ENCODE measurements at regions not wholly inside any gene's neighbourhood (a gene's known extent, or its start where the extent isn't known, plus 50 kb on each side); places are given as distances from the start of the nearest gene placed in this dataset.

DNA sequence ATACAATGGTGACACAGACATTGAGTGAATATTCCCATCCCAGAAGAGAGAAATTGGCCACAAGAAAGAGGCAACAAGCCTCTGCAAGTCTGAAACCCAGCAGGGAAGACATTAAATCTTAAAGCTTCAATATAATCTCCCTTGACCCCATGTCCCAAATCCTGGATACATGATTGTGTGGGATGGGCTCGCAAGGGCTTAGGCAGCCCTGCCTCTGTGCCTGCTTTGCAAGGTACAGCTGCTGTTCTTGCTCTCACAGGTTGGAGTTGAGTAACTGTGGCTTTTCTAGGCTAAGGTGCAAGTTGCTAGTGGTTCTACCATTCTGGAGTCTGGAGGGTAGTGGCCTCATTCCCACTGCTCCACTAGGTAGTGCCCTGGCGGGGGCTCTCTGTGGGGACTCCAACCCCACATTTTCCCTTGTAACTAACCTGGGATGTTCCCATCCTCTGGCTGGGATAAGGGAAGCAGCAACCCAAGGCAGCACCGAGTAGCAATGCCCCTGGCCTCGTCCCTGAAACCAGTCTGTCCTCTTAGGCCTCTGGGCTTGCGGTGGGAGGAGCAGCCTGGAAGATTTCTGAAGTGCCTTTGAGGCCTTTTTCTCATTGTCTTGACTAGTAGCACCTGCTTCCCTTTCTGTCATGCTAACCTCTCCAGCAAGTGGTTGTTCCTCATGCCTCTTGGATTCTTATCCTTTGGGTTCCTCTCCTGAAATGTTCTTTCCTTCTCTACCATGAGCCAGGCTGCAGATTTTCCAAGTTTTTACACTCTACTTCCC lies 90.0 kb downstream of the FAM174B start:
- DNase-seq (ENCODE audit: low read depth in 3 of 3, low spot score in 2 of 3): no peak

- DNase-seq (ENCODE audit: low read depth in 3 of 3, low spot score in 2 of 3): no peak
These were observed 93.8 kb downstream of the FAM174B start for GRCh38 chr15:92561754-92562153.

- DNase-seq (ENCODE audit: low read depth in 3 of 3, low spot score in 2 of 3): no peak
These were observed 102.3 kb downstream of the FAM174B start for GRCh38 chr15:92553317-92553716.

- DNase-seq (ENCODE audit: low read depth in 3 of 3, low spot score in 2 of 3): no peak
These were observed 109.6 kb downstream of the FAM174B start for GRCh38 chr15:92545996-92546395.

DNA sequence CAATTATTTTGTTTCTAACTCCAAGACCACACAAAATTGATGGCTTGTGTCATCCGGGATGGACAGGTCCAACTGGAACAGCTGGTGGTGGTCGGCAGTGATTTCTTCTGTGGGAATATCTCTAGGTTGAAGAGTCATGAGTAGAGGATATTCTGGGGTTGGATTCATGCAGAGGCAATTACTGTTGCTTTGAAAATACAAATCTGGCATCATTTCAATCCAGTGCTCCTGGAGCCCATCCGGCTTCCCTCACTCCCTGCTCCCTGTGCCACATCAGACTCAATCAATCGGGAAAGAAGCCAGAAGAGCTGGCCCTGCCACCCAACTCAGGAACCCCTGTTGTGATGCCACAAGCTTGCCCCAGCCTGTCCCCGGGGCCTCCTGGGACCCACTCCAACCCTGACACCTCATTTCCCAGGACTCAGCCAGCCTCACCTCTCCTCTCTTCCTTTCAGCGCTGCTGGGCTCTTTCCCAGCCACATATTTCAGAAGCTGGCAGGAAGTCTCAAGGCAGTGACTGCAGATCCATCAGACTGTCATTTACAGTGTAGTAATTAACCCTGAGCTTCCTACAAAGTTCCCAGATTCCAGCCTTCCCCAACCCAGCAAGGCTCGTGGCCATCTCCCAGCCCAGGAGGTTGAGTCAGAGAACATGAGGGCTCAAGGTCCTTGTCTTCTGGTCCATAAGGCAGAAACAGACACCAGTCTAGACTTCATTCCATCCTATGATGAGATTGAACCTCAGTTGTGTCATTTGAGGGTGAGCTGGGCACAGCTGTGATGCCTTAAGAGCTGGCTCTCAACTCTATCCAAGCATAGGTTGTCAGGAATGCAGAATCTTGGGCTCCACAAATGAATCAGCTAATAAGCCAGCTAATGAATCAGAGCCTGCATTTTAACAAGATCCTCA lies 114.0 kb downstream of the FAM174B start:
- no peak for DNase-seq (ENCODE audit: low read depth in 3 of 3, low spot score in 2 of 3)

DNA sequence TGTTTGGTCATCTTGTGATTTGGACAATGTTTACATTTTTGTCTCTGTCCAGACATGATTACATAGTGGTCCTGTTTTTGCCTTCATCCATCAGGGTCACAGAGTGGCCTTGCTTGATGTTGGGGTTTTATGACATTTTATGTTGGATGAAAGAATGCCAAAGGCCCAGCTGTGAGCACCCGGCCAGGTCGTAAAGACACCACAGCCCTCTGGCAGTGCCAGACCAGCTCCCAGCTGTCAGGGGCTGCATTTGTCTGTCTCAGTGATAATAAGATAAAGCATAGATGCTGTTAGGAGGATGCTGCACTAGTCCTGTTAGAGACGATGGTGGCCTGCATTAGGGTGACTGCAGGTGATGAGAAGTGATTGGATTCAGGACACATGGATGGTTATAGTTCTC lies 117.5 kb downstream of the FAM174B start:
- no peak for DNase-seq (ENCODE audit: low read depth in 3 of 3, low spot score in 2 of 3)

GRCh38 chr15:92533298-92533697 lies 122.3 kb downstream of the FAM174B start:
- no peak for DNase-seq (ENCODE audit: low read depth in 3 of 3, low spot score in 2 of 3)

- no peak for DNase-seq (ENCODE audit: low read depth in 3 of 3, low spot score in 2 of 3)
These were observed 124.2 kb downstream of the FAM174B start for GRCh38 chr15:92531406-92531805.

DNA sequence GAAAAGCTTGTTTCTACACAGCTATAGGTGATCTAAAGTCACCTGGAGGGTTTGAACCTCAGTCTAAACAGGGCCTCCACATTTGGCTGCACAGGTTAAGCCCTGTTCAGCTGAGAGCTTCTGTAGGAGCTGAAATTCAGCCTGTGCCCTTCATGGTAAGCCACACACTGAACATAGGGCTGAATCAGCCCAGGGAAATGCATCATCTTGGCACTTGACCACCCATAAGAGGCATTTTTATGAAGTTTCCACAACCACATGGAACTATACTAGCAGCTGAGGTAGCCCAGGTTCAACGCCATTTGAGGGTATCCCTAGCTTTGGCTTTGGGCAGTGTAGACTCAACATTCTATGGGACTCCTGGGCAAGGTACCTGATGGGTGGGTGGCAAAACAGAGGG lies 126.8 kb downstream of the FAM174B start:
- DNase-seq (ENCODE audit: low read depth in 3 of 3, low spot score in 2 of 3): no peak

GRCh38 chr15:92527197-92527596 lies 128.4 kb downstream of the FAM174B start:
- no peak for DNase-seq (ENCODE audit: low read depth in 3 of 3, low spot score in 2 of 3)

DNA sequence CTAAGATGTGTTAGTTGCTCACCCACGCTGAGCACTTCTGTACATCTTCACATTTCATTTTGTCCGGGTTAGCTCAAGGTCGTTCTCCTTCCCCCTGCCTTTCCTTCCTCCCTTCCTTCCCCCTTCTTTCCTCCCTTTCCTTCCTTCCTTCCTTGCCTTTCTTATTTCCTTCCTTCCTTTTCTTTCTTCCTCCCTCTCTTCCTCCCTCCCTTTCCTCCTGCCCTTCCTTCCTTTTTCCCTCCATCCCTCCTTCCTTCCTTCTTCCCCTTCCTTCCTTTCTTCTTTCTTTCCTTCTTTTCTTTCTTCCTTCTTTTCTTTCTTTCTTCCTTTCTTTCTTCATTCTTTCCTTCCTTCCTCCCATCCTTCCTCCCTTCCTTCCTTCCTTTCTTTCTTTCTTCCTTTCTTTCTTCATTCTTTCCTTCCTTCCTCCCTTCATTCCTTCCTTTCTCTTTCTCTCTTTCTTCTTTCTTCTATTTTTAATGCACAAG lies 129.8 kb downstream of the FAM174B start:
- no peak for DNase-seq (ENCODE audit: low read depth in 3 of 3, low spot score in 2 of 3)

- DNase-seq (ENCODE audit: low read depth in 3 of 3, low spot score in 2 of 3): no peak
These were observed 130.6 kb downstream of the FAM174B start for GRCh38 chr15:92524874-92525565.

DNA sequence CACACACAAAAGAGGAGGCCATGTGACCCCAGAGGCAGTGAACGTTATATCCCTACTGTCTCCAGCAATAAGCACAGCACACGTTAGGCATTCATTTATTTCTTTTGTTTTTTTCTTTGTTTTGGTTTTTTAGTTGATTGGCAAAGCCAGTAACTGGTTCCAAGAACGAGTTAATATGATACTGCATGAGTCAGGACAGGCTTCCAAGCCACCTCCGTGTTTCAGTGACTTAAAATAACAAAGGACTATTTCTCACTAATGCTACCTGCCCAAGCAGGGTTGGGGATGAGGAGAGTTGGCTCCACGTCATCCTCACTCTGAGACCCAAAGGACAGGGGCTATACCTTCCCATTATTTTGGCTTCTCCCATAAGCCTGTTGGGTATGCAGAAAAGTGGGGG lies 130.5 kb downstream of the ST8SIA2 start:
- no peak for DNase-seq (ENCODE audit: low read depth in 3 of 3, low spot score in 2 of 3)

DNA sequence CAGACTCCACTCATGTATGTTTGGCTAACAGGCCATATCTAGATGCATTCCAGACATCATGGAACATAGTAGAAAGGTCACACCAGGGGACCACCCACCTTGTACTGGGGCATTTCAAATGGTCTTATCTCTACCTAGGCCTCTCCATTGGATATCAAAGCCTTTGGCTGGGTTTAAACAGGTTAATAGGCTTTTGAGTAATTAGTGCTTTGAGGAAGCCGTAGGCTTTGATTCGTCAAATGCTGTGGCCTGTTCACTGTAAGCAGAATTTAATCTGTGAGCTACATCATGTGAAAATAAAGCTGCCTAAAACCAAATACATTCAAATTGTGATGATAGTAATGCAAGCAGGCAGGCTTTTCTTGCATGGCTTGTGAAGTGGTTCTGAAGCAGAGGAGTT lies 129.5 kb downstream of the ST8SIA2 start:
- DNase-seq (ENCODE audit: low read depth in 3 of 3, low spot score in 2 of 3): no peak

DNA sequence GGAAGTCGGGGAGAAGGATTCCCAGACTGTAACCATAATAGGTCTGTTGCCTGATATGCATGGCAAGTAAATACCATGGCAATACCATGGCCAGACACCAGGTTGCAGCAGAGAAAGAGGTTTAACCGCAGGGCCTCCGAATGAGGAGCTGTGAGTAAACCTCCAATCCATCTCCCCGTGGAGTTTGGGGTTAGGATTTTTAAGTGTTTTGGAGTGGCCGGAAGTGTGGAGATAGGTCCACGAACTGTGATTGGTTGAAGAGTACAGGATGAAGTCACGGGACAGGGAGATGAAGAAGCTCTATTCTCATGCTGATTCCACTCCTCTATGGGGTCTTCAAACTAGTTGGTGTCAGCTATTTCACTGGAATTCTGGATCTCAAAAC lies 127.9 kb downstream of the ST8SIA2 start:
- peak; percentile 65 to 74 (median 72) for DNase-seq (ENCODE audit: low read depth in 3 of 3, low spot score in 2 of 3)

- DNase-seq (ENCODE audit: low read depth in 3 of 3, low spot score in 2 of 3): no peak
These were observed 127.4 kb downstream of the ST8SIA2 start for GRCh38 chr15:92520914-92521623.

DNA sequence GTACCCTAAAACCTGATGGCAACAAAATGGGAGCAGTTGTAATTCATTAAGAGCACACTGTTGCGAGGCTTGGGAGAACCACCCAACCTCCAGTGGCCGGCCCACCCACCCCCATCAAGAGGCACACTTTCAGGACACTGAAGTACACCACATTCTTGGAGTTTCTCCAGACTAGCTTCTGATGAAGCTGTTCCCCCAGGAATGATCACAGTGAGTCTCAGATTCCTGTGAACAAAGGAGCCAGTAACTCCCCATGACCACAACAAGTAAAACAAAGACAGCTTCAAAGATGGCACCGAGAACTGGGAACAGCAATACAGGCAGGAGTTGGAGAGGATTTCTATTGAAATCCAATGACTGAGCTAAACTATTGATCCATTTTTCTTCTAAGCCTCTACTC lies 126.0 kb downstream of the ST8SIA2 start:
- DNase-seq (ENCODE audit: low read depth in 3 of 3, low spot score in 2 of 3): no peak
